ENCODE measurements at regions not wholly inside any gene's neighbourhood (a gene's known extent, or its start where the extent isn't known, plus 50 kb on each side); places are given as distances from the start of the nearest gene placed in this dataset.

GRCh38 chr17:5837055-5837491 lies 233.1 kb upstream of the WSCD1 start:
- TF ChIP-seq CTCF (conservative IDR thresholded peaks at IDR 0.05; ENCODE audit: low read depth in 2 of 2) (no peak), ZNF331 (CRISPR knock-in tag; IDR thresholded peaks at IDR 0.05; ENCODE audit: low read depth) (no peak), REST (IDR thresholded peaks at IDR 0.05; ENCODE audit: unreplicated experiment) (no peak), EZH2phosphoT487 (IDR thresholded peaks at IDR 0.05; ENCODE audit: unreplicated experiment) (no peak), EZH2 (IDR thresholded peaks at IDR 0.05; ENCODE audit: low read depth, unreplicated experiment) (no peak), CREB1 (CRISPR knock-in tag; IDR thresholded peaks at IDR 0.05; ENCODE audit: low read depth) (no peak), JUNB (IDR thresholded peaks at IDR 0.05; ENCODE audit: unreplicated experiment) (no peak)
